HG02884 (cell line): ENCODE measurements at regions not wholly inside any gene's neighbourhood (a gene's known extent, or its start where the extent isn't known, plus 50 kb on each side); places are given as distances from the start of the nearest gene placed in this dataset.

ENCODE experiments used
- ATAC-seq: cut with Tn5 transposase; IDR thresholded peaks from one replicate; pipeline ENCODE4 v1.9.1; 2021; ENCODE audit warnings: mild to moderate bottlenecking, moderate library complexity; ENCODE audit not compliant: unreplicated experiment

DNA sequence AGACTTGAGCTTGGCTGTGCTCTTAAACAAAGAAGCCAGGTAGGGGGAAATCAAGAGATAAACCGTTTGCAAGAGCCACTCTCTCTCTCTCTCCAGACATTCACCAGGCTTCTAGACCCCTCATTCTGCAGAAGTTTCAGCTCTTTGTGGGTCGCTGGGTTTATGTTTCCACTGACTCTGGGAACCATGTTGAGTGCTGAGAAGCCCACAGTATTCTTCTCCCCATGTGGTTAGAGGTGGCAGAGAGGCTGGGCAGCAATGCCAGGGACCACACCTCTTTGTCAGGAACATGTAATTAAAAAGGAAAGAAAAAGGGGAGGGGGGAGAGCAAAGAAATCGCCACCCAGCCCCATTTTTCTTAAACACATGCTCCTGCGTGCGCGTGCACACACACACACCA, 154.8 kb upstream of the SOX9 start:
- ATAC-seq, result no peak

DNA sequence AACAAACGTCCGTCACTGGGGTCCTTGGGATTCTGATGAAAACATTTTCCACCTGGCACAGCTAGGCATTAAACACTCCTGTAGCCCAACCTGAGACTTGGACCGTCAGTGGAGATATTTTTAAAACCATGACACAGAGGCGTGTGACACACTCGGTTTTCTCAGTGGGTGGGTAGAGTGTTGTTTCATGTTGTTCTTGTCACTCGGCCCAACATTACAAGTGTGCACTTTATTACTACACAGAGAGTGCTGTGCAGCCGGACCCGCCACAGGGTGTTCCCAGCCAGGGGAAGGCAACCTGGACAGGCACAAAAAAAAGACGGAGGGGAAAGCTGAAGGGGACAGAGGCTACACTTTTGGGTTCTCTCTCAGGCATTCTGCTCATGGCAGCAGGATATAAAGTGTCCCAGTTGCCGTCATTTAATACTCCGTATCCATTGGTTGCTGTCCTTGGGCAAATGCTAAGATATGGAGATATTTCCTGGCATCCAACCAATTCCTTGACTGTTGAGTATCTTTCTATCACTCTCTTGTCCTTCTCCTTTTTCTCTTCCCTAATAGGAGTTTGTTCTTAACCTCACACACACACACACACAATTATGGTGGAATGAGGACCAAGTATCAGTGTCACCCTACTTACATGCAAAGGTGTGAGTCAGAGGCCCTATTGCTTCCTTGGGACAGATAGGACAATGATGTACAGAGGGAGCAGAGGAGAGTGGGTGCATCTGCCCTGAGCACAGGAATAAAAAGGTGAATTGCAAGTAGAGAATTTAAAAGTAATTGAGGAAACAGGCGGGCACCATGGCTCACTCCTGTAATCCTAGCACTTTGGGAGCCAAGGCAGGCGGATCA, 154.1 kb upstream of the SOX9 start:
- no peak for ATAC-seq

DNA sequence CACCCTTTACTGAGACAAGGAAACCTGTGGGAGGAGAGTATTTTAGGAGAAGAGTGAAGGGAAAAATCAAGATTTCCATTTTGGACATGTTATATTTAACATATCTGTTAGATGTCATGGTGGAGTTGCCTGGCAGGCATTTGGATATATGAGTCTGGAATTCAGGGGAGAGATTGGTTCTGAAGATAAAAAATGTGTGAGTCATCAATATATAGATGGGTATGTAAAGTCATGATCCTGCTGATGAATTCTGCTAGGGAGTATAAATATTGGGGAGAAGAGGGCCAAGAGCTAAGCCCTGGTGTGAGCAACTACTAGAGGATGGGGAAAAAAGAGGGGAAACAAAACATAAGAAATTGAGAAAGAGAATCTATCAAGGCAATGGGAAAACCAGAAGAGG, 151.3 kb upstream of the SOX9 start:
- no peak for ATAC-seq

DNA sequence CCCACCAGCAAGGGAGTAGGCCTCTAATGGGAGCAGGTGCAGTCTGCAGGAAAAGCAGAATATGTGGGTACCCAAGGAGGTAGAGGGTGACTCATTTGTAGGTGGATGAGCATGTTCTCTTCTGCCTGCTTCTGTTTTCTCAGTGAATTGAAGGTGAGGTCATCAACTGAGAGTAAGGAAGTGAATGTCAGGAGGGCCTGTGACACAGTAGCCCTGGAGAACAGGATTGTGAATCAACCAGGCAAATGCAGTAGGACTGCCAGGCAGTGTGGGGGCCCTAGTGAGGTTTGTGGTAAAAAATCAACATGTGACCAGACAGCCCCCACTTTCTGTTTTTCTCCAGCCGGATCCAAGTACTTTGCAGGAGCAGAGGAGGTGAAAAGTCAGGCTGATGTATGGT, 150.5 kb upstream of the SOX9 start:
- ATAC-seq, result no peak

DNA sequence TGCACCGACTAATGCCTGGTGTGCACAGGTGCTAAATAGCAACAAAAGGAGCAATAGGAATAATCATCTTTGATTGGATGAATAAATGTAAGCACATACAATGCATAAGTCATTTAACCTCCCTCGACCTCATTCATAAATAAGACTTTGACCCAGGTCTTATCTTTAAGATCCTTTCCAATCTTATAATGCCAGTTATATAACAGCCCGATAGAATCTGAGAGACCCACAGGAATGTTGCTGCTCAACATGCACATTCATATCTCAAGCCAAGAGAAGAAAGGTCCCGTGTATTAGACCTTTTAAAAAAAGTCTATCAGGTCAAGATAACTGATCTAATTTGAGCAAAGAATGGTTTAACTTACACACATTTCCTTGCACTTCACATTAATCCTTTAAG, 146.8 kb upstream of the SOX9 start:
- ATAC-seq, result no peak

DNA sequence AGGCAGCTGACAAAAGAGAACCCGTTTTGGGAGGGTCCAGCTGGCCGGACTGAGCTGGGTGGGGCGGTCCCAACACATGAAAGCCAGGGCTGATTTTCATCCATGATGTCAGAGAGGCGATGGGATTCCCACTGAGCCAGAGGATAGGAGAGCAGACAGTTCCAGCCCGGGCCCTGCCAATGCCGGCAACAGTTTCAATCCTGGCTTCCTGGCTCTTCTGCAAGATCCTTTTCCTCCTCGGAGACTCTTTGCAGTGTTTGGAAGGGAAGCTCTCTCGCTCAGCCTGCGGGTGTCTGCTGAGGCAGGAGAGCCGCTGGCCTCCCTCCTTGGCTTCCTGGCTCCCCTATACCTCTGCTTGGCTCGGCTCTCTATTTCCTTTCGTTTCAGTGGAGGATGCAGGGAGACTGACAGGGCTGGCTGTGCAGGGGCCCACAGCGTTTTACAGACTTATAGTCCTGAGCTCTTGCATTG, 145.5 kb upstream of the SOX9 start:
- no peak for ATAC-seq

DNA sequence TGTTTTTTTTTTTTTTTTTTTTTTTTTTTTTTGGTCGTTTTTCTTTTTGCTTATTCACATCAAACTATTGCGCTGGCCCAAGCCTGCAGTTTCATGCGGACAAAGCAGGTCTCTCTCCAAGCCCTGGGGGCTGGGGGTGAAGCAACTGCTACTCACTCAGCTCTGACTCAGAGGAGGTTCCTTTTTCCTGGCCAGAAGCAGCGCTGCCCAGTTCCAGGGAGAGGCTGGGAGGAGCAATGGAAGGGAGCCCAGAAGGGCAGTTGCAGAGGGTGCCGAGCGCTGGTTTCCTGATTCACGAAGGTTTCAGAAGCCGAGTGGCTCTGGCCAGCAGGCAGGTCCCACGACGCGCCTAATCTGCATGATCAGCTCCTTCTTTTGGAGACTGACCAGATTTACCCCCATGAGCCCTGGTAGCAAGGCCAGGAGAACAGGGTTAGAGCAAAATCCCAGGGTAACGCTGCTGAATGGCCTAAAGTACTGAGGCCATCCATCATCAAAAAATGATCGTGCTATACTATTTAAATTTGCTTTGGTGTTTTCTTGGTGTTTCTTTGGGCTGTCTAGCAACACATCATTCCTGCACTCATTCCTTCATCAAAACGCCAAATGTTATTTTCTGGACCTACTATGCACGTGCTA, 144.7 kb upstream of the SOX9 start:
- ATAC-seq, result no peak

DNA sequence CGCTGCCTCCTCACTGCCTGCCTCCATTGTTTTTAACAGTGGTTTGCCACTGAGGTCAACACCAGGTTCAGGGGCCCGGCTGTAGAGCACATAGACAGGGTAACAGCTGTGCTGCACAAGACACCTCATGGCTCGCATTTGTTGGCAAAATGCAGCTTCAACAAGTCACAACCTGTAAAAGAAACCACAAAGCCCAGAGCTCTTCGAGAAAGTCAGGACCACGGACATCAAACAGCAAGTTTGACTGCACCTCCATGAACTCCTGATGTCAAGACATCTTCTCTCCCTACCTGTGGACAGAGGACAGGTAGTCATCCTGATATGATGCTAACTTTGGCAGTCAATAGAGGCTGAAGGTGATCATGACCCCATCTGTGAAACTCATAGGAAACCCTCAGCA, 142.4 kb upstream of the SOX9 start:
- ATAC-seq, result no peak

DNA sequence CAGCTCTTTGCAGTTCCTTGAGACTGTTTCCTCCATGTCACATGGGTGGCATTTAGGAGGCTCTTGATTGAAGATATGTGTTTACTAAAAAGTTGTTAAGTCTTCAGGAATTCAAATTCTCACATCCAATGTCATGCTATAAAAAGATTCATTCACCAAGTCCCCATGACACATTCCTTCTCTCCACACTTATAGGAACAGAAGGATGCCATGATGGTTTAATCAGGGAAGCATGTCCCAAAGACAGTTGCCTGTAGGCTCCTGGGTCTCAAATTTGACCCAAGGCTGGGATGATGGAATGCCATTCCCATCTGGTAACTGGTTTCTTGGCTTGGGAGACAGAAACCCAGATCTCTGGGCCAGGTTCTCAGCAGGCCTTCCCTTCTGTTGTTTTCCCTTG, 140.6 kb upstream of the SOX9 start:
- no peak for ATAC-seq

DNA sequence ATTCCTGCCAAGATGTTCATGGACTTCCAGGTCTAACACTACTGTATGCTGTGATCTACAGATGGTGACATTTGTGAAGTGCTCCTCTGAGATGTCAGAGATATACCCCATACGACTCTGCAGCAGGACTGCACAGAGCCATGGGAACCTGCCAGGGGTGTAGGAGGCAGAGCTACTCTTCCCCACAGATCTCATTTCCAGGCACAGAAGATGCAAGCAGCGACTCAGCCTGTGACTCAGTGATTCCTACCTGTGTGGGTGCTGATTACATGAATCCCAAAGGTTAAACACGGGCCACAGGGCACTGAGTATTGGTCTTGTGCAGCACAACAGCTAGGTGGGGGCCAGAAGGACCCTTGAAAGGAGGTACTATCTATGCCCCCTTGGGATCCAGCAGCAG, 137.0 kb upstream of the SOX9 start:
- no peak for ATAC-seq

DNA sequence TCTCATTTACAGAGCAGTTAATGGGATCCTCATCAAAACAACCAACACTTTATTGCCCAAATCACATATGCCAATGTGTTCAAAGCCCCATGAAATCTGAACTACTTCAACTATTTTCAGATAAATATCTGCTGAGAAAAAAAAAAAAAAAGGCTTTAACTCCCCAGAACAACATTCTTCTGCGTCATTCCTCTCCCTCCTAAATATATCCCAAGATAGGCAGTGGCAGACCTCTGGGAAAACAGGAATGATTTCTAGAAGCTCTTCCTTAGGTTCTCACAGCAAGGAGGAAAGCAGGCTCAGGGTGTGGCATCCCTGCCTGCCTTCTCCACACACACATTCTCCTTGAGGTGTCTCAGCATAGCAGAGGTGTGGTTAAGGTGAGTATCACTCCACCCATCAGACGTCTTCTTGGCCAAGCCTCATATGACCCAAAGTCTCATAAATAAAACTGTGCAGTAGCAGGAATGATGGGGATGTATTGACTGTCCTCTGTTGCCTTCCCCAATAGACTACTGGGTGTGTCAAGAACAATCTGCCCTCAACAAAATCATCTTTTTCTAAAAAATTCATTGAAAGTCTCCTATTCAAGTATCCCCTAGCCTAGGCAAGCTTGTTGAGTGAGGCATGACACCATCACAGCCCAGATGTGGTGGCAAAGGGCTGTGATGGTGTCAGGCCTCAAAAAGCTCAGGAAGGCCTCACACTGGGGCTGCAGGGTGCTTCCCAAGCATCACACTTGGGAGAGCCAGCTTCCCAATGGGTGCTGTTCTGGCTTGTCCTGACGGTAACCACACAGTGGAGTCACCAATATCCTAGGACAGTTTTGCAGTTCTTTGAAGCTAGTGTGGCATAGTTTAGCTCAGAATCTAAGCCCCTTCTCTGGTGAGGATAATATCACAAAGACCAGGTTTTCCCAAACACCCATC, 135.4 kb upstream of the SOX9 start:
- no peak for ATAC-seq

DNA sequence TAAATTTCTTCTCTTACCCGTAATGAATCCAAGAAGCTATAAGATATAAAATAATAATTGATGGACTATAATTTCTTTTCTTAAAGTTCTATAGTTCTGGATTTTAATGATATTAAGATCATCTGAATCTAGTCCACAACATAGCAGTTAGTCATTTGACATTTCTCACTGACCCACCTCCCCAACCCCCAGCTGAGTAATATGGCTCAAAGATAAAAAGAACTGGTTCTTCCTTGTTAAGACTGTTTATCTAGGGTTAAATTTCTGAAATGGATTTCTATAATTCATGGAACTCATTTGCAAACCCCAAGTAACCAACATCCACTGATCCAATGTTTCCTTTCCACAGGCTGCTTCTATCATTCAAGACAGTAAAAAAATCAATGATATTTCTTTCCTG, 133.9 kb upstream of the SOX9 start:
- ATAC-seq, result no peak

DNA sequence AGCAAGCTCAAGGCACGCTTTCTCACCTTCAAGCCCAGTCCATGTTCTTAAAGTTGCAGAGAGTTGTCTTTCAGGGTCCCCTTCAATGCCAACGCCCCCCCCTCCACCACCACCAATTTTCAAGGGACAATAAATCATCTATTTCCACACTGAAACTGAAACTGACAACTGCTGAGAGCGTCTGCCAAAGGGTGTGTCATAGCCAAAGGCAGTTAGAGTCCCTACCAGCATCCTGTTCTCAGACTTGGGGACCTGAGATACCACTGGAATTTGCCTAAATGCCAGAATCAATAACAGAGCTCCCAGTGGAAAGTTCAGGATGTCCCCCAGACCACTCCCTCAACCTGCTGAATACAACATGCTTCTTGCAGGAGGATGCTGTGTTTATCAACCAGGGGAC, 133.2 kb upstream of the SOX9 start:
- no peak for ATAC-seq

DNA sequence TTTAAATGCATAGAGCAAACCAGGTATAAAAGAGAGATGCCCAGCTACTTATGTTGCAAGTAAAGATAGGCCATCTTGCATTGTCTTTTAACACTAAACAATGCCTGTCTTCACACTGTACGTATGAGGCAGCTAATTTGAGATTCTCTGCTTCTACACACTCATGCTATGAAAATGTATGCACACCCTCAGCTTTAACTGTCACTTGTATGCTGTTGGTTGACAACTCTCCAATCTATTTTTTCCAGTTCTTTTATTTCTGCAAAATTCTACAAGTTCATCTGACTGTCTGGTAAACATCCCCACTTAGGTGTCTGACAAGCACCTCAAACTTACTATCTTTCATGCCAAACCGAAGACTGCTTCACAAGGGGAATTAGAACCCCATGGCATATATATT, 131.7 kb upstream of the SOX9 start:
- ATAC-seq, result no peak

DNA sequence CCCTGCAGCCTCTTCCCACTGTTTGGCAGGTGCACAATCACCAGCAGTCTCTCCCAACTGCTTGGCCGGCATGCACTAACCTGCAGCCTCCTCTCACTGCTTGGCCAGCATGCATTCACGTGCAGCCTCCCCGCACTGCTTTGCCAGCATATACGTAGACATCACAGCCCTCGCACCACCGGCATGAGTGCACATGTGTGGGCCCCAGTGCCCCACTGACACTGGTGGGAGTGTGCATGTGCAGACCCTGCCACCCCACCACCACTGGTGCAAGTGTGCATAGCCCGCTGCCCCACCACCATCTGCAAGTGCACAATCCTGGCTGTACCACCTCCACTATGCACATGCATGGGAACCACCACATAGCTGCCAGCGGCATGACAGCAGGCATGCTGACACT, 127.5 kb upstream of the SOX9 start:
- no peak for ATAC-seq

DNA sequence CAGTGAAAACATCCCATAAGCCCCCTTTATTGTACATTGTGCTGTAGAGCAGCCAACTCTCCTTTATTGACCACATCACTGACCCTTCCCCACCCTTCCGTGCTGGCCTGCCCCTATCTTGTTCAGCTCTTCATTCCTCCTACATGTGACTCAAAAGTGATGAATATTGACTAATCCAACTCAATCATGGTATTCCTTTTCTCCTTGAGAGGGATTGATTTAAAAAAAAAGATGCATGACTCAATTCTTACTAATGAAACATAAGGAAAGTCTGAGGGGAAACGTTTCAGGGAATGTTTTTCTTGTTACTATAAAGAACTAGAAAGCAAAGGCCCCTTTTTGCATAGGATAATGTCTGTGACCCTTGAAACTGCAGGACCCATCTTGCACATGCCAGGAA, 125.2 kb upstream of the SOX9 start:
- ATAC-seq, result no peak

DNA sequence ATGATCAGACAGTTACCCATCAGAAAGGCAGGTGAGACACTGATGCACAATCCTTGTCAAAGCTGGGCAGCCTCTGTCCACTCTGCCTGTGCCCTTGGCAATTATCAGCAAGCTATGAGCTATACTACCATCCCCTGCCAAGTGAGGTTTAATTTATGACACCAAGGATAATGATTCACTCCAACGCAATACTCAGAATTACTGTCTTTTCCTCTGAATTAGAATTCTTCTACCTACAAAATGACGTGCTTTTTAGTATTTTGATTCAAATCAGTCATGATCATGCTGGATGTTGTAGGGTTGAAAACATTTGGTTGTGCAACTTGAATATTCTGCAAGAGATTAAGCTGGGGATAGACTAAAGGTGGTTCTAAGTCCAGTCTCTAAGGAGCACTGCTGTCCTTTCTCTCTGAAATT, 116.8 kb upstream of the SOX9 start:
- ATAC-seq, result no peak

DNA sequence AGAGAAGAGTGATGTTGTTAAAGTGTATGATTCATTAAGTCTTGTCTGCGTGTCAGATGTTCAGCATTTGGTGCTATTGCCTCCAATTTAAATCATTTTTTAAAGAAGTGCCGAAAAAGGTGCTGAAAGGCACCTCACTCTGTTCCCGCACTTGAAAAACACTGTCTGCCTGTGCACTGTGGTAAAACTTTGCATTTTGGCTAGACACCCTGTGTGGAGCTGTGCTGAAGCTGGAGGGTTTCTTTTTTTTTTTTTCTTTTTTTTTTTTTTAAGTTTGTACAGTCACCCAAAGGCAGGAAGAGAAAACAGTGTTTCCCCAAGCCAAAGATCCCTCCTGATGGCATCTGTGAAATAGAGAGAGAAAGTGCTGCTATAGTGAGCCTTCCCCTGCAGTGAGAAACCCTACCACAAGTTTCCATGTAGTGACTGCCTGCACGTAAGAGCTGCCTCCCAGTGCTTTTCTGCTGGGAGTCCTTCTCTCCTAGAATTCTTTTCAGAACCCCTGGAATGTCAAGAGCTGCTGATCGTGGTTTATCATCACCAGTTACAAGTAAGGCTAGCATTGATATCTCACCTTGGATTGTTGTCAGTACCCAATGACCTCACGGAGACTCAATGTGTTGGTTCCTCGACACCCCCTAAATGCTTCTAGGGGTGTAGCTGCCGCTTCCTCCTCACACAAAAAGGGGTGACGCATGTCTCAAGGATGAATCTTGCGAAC, 116.0 kb upstream of the SOX9 start:
- ATAC-seq, result no peak

DNA sequence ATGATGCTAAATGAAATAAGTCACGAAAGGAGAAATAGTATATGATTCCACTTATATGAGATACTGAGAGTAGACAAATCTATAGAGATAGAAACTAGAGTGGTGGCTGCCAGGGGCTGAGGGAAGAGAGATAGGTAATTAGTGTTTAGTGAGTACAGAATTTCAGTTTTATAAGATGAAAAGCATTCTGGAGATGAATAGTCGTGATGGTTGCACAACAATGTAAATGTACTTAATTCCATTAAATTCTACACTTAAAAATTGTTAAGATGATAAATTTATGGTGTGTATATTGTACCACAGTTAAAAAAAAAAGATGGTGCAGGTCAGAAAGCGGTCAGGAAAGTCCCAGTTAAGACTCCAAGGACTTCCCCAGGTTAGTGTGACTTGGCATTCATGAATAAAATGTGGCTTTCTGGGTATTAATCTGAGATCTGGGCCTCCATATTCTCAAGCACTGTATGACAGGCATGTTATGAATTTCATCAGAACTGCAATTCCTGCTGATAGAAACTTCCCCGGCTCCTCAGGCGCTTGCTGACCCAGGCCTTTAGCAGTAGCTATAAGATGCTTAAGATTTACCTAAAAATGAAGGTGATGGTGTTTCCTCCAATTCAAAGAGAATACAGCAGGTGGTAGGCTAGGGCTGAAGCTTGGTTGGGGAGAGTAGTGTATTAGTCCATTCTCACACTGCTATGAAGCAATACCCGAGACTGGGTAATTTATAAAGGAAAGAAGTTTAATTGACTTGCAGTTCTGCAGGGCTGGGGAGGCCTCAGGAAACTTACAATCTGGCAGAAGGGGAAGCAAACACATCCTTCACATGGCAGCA, 115.3 kb upstream of the SOX9 start:
- no peak for ATAC-seq
